ENCODE measurements at regions not wholly inside any gene's neighbourhood (a gene's known extent, or its start where the extent isn't known, plus 50 kb on each side); places are given as distances from the start of the nearest gene placed in this dataset.

GRCh38 chr3:182650568-182651128 is 142.7 kb upstream of the ATP11B start:
- TF ChIP-seq POLR2A (IDR thresholded peaks at IDR 0.05; ENCODE audit: low read length) (no peak), GATA1 (IDR thresholded peaks at IDR 0.05; ENCODE audit: low read depth, low read length) (no peak)
